ENCODE measurements at regions not wholly inside any gene's neighbourhood (a gene's known extent, or its start where the extent isn't known, plus 50 kb on each side); places are given as distances from the start of the nearest gene placed in this dataset.

DNA sequence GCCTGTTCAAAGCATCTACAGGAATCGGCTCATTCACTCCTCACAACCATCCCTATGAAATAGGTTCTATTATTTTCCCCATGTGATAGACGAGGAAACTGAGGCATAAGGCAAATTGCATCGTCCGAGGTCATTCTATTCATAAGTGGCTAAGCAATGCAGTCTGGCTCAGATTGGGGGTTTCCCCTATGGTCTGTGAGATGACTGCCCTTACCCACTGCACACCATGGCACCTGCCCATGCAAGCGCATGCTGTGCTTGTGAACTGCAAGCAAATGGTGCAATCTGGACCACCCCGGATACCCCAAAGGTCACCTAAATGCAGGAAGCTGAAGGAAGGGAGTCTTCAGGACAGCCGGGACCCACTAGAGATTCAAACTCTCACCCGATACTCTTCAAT lies 123.4 kb upstream of the SOD1 start:
- H3K9me3 ChIP-seq (ENCODE audit: insufficient read depth in 2 of 2, low read depth in 1 of 2, low read length in 1 of 2), result no peaks in the 10 kb centered on the region
- FAIRE-seq, result no peak
- no peak overlapping the region for H3K9ac ChIP-seq (replicated peaks in 1 of 4; ENCODE audit: extremely low read depth in 1 of 4, low read depth in 3 of 4, low read length in 3 of 4)
- no peak overlapping the region for H4K8ac ChIP-seq (ENCODE audit: extremely low read depth, insufficient read depth, low read length)
- no peak overlapping the region for H2AFZ ChIP-seq (ENCODE audit: low read length)
- H3K27me3 ChIP-seq (replicated peaks in 1 of 4; ENCODE audit: control insufficient read depth in 3 of 4, extremely low read depth in 1 of 4, insufficient read depth in 3 of 4, low read length in 3 of 4), result no peaks in the 10 kb centered on the region
- no peak overlapping the region for H3K4me3 ChIP-seq (ENCODE audit: extremely low read depth in 1 of 4, insufficient read depth in 2 of 4, low read depth in 3 of 4, low read length in 4 of 4)
- H3K23ac ChIP-seq (ENCODE audit: insufficient read length), result no peak overlapping the region
- no peak overlapping the region for H4K5ac ChIP-seq (ENCODE audit: insufficient read length, low read depth, low read length)
- no peak overlapping the region for H2BK12ac ChIP-seq (ENCODE audit: low read depth, low read length)
- H2BK5ac ChIP-seq (ENCODE audit: low read depth, low read length), result no peak overlapping the region
- no peak overlapping the region for H3K4ac ChIP-seq (replicated peaks; ENCODE audit: insufficient read length, low read depth, low read length)
- no peaks in the 10 kb centered on the region for H3K36me3 ChIP-seq (ENCODE audit: control insufficient read depth in 2 of 4, insufficient read depth in 4 of 4, low read length in 3 of 4)
- H3K4me2 ChIP-seq (ENCODE audit: insufficient read depth in 1 of 2, low read depth in 2 of 2, low read length in 2 of 2), result no peak overlapping the region
- CTCF ChIA-PET (ENCODE audit: partially characterized antibody), result interaction anchor here (0.8 to 10.5 kb wide), 7 partner anchors 9 to 272 kb away, joined by 3 to 81 read pairs (median 3); no protein-coding TSS in a partner anchor
- H3K56ac ChIP-seq (replicated peaks; ENCODE audit: insufficient read length, low read depth, low read length), result no peak overlapping the region
- H4K20me1 ChIP-seq (replicated peaks in 1 of 2; ENCODE audit: control insufficient read depth in 1 of 2, insufficient read depth in 2 of 2, low read length in 2 of 2), result peaks cover 3 to 6% of the 10 kb centered on the region in 2 experiments
- peaks cover 0 to 19% of the 10 kb centered on the region in 2 experiments; a peak in 1 of 4 replicates for H3K79me2 ChIP-seq (ENCODE audit: control insufficient read depth in 1 of 2, insufficient read depth in 2 of 2, low read length in 2 of 2)
- 97% methylated on average over 8 of the region's 8 CpGs; no CpG with 5 or more reads in 1 of the 2 experiments for WGBS, 2 experiments (ENCODE audit: extremely low coverage in 1 of 2, insufficient coverage in 1 of 2, insufficient read length in 1 of 2, insufficient replicate concordance in 2 of 2, low coverage in 1 of 2, low lambda C conversion rate in 2 of 2, missing lambda C conversion rate in 1 of 2)
- H3K14ac ChIP-seq (ENCODE audit: insufficient read length), result no peak overlapping the region
- no peak overlapping the region for H2BK120ac ChIP-seq (replicated peaks; ENCODE audit: low read depth, low read length)
- H3K18ac ChIP-seq (ENCODE audit: extremely low read depth, low read length), result no peak overlapping the region
- no peak for DNase-seq (ENCODE audit: low read depth in 1 of 2, low spot score in 2 of 2)
- POLR2A ChIA-PET (ENCODE audit: partially characterized antibody), result interaction anchor here (0.9 to 1.2 kb wide), 2 partner anchors 15 to 23 kb away, joined by 3 to 4 read pairs; no protein-coding TSS in a partner anchor
- H3K23me2 ChIP-seq (ENCODE audit: low read depth, low read length), result no peaks in the 10 kb centered on the region
- no peak overlapping the region for H3K27ac ChIP-seq (ENCODE audit: low read depth, low read length)
- no peak overlapping the region for H2AK5ac ChIP-seq (ENCODE audit: low read depth, low read length)
- H2BK15ac ChIP-seq (ENCODE audit: low read length), result no peak overlapping the region
- no peak overlapping the region for H2BK20ac ChIP-seq (ENCODE audit: low read length)
- H3K4me1 ChIP-seq (replicated peaks in 1 of 4; ENCODE audit: control insufficient read depth in 3 of 4, insufficient read depth in 4 of 4, low read length in 3 of 4), result peaks cover 0 to 5% (median under 1%) of the 10 kb centered on the region in 4 experiments; a peak in 3 of 7 replicates
- TF ChIP-seq SIX5 (IDR thresholded peaks at IDR 0.05; ENCODE audit: low read depth, low read length) (no peak), GTF2F1 (IDR thresholded peaks at IDR 0.05; ENCODE audit: borderline replicate concordance, low read depth, low read length) (no peak), SIN3A (conservative IDR thresholded peaks at IDR 0.05 in 1 of 2, IDR thresholded peaks at IDR 0.05 in 1 of 2; ENCODE audit: low read depth in 1 of 2, low read length in 2 of 2) (no peak)
- no peak overlapping the region for H4K91ac ChIP-seq (replicated peaks; ENCODE audit: insufficient read length, low read length)
- peaks cover 5% of the 10 kb centered on the region for H3K79me1 ChIP-seq (ENCODE audit: low read depth, low read length)
